ENCODE measurements at regions not wholly inside any gene's neighbourhood (a gene's known extent, or its start where the extent isn't known, plus 50 kb on each side); places are given as distances from the start of the nearest gene placed in this dataset.

GRCh38 chr1:198072177-198072576 is 84.6 kb upstream of the NEK7 start:
- TF ChIP-seq POLR2A (IDR thresholded peaks at IDR 0.05) (no peak), CTCF (IDR thresholded peaks at IDR 0.05) (peak in 8 of 12 donors; percentile 7 to 44 (median 24))
- Histone ChIP-seq H3K4me3 (no peak overlapping the region), H3K27me3 (peaks cover 0 to 7% (median 0%) of the 10 kb centered on the region in 9 donors), H3K4me1 (no peaks in the 10 kb centered on the region), H3K27ac (no peak overlapping the region), H3K36me3 (no peaks in the 10 kb centered on the region), H3K9me3 (no peaks in the 10 kb centered on the region)
- 45 to 69% (median 62%) methylated on average over 1 of the region's 1 CpG for WGBS, 4 donors
- ATAC-seq: no peak
- DNase-seq: no peak
- intact Hi-C loops (cut with DNase I): loop anchor here in 3 of 10 donors (5.0 kb wide), 3 partner anchors 390 to 400 kb away; no protein-coding TSS in a partner anchor

- H3K27me3 ChIP-seq: peaks cover 0 to 7% (median 0%) of the 10 kb centered on the region in 9 donors
- ATAC-seq (no peak), DNase-seq (no peak)
- intact Hi-C loops (cut with DNase I): no loop called here
- no peak overlapping the region for H3K27ac ChIP-seq
- 73 to 79% (median 77%) methylated on average over 4 of the region's 4 CpGs for WGBS, 4 donors
- no peaks in the 10 kb centered on the region for H3K4me1 ChIP-seq
- no peaks in the 10 kb centered on the region for H3K36me3 ChIP-seq
- TF ChIP-seq CTCF (IDR thresholded peaks at IDR 0.05) (no peak), POLR2A (IDR thresholded peaks at IDR 0.05) (no peak)
- no peak overlapping the region for H3K4me3 ChIP-seq
- peaks cover 0 to 8% (median 0%) of the 10 kb centered on the region in 12 donors for H3K9me3 ChIP-seq
Measured at GRCh38 chr1:198075296-198075695, 81.5 kb upstream of the NEK7 start.

GRCh38 chr1:198079432-198079951 is 77.3 kb upstream of the NEK7 start:
- 16 to 31% (median 25%) methylated on average over 1 of the region's 1 CpG for WGBS, 4 donors
- intact Hi-C loops (cut with DNase I): no loop called here
- peaks cover 0 to 8% (median 0%) of the 10 kb centered on the region in 12 donors for H3K9me3 ChIP-seq

GRCh38 chr1:198082576-198082975 is 74.2 kb upstream of the NEK7 start:
- intact Hi-C loops (cut with DNase I): loop anchor here in 3 of 10 donors (10.0 kb wide), 2 partner anchors 212 to 272 kb away; no protein-coding TSS in a partner anchor
- 78 to 85% (median 84%) methylated on average over 3 of the region's 3 CpGs for WGBS, 4 donors
- Histone ChIP-seq H3K27me3 (no peaks in the 10 kb centered on the region), H3K36me3 (no peaks in the 10 kb centered on the region), H3K27ac (no peak overlapping the region), H3K9me3 (peaks cover 0 to 8% (median 0%) of the 10 kb centered on the region in 12 donors), H3K4me3 (no peak overlapping the region), H3K4me1 (no peaks in the 10 kb centered on the region)
- ATAC-seq (no peak), DNase-seq (no peak)
- TF ChIP-seq POLR2A (IDR thresholded peaks at IDR 0.05) (no peak), CTCF (IDR thresholded peaks at IDR 0.05) (no peak)

More at GRCh38 chr1:198079432-198079951, 77.3 kb upstream of the NEK7 start:
- H3K4me1 ChIP-seq: no peaks in the 10 kb centered on the region
- ATAC-seq (no peak), DNase-seq (no peak)
- no peak overlapping the region for H3K4me3 ChIP-seq
- TF ChIP-seq CTCF (IDR thresholded peaks at IDR 0.05) (no peak), POLR2A (IDR thresholded peaks at IDR 0.05) (no peak)
- H3K27me3 ChIP-seq: no peaks in the 10 kb centered on the region
- H3K27ac ChIP-seq: no peak overlapping the region
- no peaks in the 10 kb centered on the region for H3K36me3 ChIP-seq
